Hepatocyte (in vitro differentiated cells): ENCODE measurements at regions not wholly inside any gene's neighbourhood (a gene's known extent, or its start where the extent isn't known, plus 50 kb on each side); places are given as distances from the start of the nearest gene placed in this dataset.

Source experiments
- DNase-seq: peaks from one replicate; pipeline ENCODE4 v3.0.0-alpha.2; 2016; ENCODE audit warnings: low spot score
- H2AFZ ChIP-seq: fragments of 200-600 bp; sonication (generic); 2 replicates; pipeline ENCODE4 v1.6.0; 2016; ENCODE audit warnings: antibody characterized with exemption, mild to moderate bottlenecking
- H3K27ac ChIP-seq: fragments of 200-600 bp; sonication (generic); 2 replicates; pipeline ENCODE4 v1.5.1; 2016; ENCODE audit warnings: mild to moderate bottlenecking
- H3K27me3 ChIP-seq: fragments of 200-600 bp; sonication (generic); 2 replicates; pipeline ENCODE4 v1.6.1; 2016
- H3K36me3 ChIP-seq: fragments of 200-600 bp; sonication (generic); replicated peaks from 2 replicates; pipeline ENCODE4 v1.5.1; 2016; ENCODE audit warnings: low read depth; ENCODE audit not compliant: insufficient read depth
- H3K4me1 ChIP-seq: fragments of 200-600 bp; sonication (generic); 2 replicates; pipeline ENCODE4 v1.5.1; 2016; ENCODE audit warnings: mild to moderate bottlenecking, moderate library complexity; ENCODE audit not compliant: insufficient read depth
- H3K4me2 ChIP-seq: fragments of 200-600 bp; sonication (generic); 2 replicates; pipeline ENCODE4 v1.6.0; 2016
- H3K4me3 ChIP-seq: fragments of 200-600 bp; sonication (generic); 2 replicates; pipeline ENCODE4 v1.5.1; 2016; ENCODE audit warnings: mild to moderate bottlenecking
- H3K79me2 ChIP-seq: fragments of 200-600 bp; sonication (generic); 2 replicates; pipeline ENCODE4 v1.6.0; 2017; ENCODE audit warnings: mild to moderate bottlenecking
- H3K9me2 ChIP-seq: fragments of 200-600 bp; sonication (generic); replicated peaks from 2 replicates; pipeline ENCODE4 v1.6.0; 2017; ENCODE audit warnings: mild to moderate bottlenecking; ENCODE audit not compliant: insufficient read depth
- H3K9me3 ChIP-seq: fragments of 200-600 bp; sonication (generic); 2 replicates; pipeline ENCODE4 v1.5.1; 2016; ENCODE audit warnings: low read depth, mild to moderate bottlenecking
- H4K20me1 ChIP-seq: fragments of 200-600 bp; sonication (generic); 2 replicates; pipeline ENCODE4 v1.6.0; 2016; ENCODE audit warnings: mild to moderate bottlenecking; ENCODE audit not compliant: insufficient read depth, poor library complexity, severe bottlenecking
- CTCF ChIP-seq: fragments of 200-600 bp; sonication (generic); IDR thresholded peaks from 2 replicates; pipeline ENCODE4 v1.5.1; 2016; ENCODE audit warnings: antibody characterized with exemption, mild to moderate bottlenecking; ENCODE audit not compliant: poor library complexity
- EZH2 ChIP-seq: fragments of 200-600 bp; sonication (generic); IDR thresholded peaks from 2 replicates; pipeline ENCODE4 v1.6.1; 2016; ENCODE audit warnings: antibody characterized with exemption, mild to moderate bottlenecking, borderline replicate concordance
- EZH2phosphoT487 ChIP-seq: fragments of 200-600 bp; sonication (generic); IDR thresholded peaks from one replicate; pipeline ENCODE4 v1.6.1; 2018; ENCODE audit warnings: antibody characterized with exemption, mild to moderate bottlenecking, low read depth, moderate library complexity; ENCODE audit not compliant: unreplicated experiment, severe bottlenecking
- WGBS: methylation state at CpG from one replicate; pipeline ENCODE4 v1.1.6; 2016; ENCODE audit warnings: low lambda C conversion rate; ENCODE audit errors: missing lambda C conversion rate; 5-methylcytosine and 5-hydroxymethylcytosine counted together

- no peaks in the 10 kb centered on the region for H3K9me3 ChIP-seq
- 93% methylated on average over 2 of the region's 2 CpGs for WGBS
- DNase-seq: no peak
- no peaks in the 10 kb centered on the region for H4K20me1 ChIP-seq
- no peaks in the 10 kb centered on the region for H3K79me2 ChIP-seq
- no peak overlapping the region for H2AFZ ChIP-seq
- H3K4me1 ChIP-seq: no peaks in the 10 kb centered on the region
- no peaks in the 10 kb centered on the region for H3K36me3 ChIP-seq
- no peaks in the 10 kb centered on the region for H3K27me3 ChIP-seq
- no peak overlapping the region for H3K4me2 ChIP-seq
- H3K4me3 ChIP-seq: no peak overlapping the region
- TF ChIP-seq EZH2 (no peak), EZH2phosphoT487 (no peak)
- no peaks in the 10 kb centered on the region for H3K9me2 ChIP-seq
- no peak overlapping the region for H3K27ac ChIP-seq
Measured at GRCh38 chr12:68532887-68533248, 77.8 kb upstream of the RAP1B start.

DNA sequence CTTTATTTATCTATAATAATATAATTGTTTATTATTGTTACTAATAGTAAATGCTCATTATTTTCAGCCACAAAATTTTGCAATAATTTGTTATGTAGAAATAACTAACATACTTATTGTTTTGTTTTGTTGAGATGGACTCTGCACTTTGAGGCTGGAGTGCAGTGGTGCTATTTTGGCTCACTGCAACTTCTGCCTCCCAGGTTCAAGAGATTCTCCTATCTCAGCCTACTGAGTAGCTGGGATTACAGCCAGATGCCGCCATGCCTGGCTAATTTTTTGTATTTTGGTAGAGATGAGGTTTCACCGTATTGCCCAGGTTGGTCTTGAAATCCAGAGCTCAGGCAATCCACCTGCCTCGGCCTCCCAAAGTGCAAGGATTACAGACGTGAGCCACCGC, 76.6 kb upstream of the RAP1B start:
- H2AFZ ChIP-seq: no peak overlapping the region
- no peak for DNase-seq
- H3K27ac ChIP-seq: no peak overlapping the region
- H3K36me3 ChIP-seq: no peaks in the 10 kb centered on the region
- WGBS: 92% methylated on average over 5 of the region's 5 CpGs
- H3K79me2 ChIP-seq: no peaks in the 10 kb centered on the region
- no peaks in the 10 kb centered on the region for H4K20me1 ChIP-seq
- TF ChIP-seq EZH2phosphoT487 (no peak), EZH2 (no peak), CTCF (no peak)
- H3K4me3 ChIP-seq: no peak overlapping the region
- H3K27me3 ChIP-seq: no peaks in the 10 kb centered on the region
- no peaks in the 10 kb centered on the region for H3K9me2 ChIP-seq
- no peaks in the 10 kb centered on the region for H3K4me1 ChIP-seq
- no peaks in the 10 kb centered on the region for H3K9me3 ChIP-seq
- H3K4me2 ChIP-seq: no peak overlapping the region

GRCh38 chr12:68536885-68537485, 73.7 kb upstream of the RAP1B start:
- WGBS: 96% methylated on average over 6 of the region's 6 CpGs
- no peak for TF ChIP-seq EZH2
- TF ChIP-seq EZH2phosphoT487: no peak
- TF ChIP-seq CTCF: no peak
- H4K20me1 ChIP-seq: no peaks in the 10 kb centered on the region

GRCh38 chr12:68537571-68537970, 73.1 kb upstream of the RAP1B start:
- no peaks in the 10 kb centered on the region for H3K79me2 ChIP-seq
- no peaks in the 10 kb centered on the region for H3K9me3 ChIP-seq
- no peak overlapping the region for H2AFZ ChIP-seq
- H3K9me2 ChIP-seq: no peaks in the 10 kb centered on the region
- no peaks in the 10 kb centered on the region for H3K4me1 ChIP-seq
- H3K4me2 ChIP-seq: no peak overlapping the region
- no peaks in the 10 kb centered on the region for H3K27me3 ChIP-seq
- no peak overlapping the region for H3K4me3 ChIP-seq
- H3K36me3 ChIP-seq: no peaks in the 10 kb centered on the region
- 89% methylated on average over 2 of the region's 2 CpGs for WGBS
- H4K20me1 ChIP-seq: no peaks in the 10 kb centered on the region
- DNase-seq: no peak
- H3K27ac ChIP-seq: no peak overlapping the region
- TF ChIP-seq EZH2phosphoT487: no peak
- TF ChIP-seq EZH2: no peak
- TF ChIP-seq CTCF: no peak

More at GRCh38 chr12:68536885-68537485, 73.7 kb upstream of the RAP1B start:
- Histone ChIP-seq H3K36me3 (no peaks in the 10 kb centered on the region), H3K27ac (no peak overlapping the region), H3K27me3 (no peaks in the 10 kb centered on the region), H3K4me3 (no peak overlapping the region), H2AFZ (no peak overlapping the region), H3K9me2 (no peaks in the 10 kb centered on the region), H3K79me2 (no peaks in the 10 kb centered on the region), H3K9me3 (no peaks in the 10 kb centered on the region), H3K4me2 (no peak overlapping the region), H3K4me1 (no peaks in the 10 kb centered on the region)
- no peak for DNase-seq
